SIG-M5 (cell line): ENCODE measurements at regions not wholly inside any gene's neighbourhood (a gene's known extent, or its start where the extent isn't known, plus 50 kb on each side); places are given as distances from the start of the nearest gene placed in this dataset.
"Not testable (repeated sequence)": the region's sequence is repeated elsewhere in the genome, so short reads cannot be mapped to it uniquely, and the experiment has no call there.

Experiments used
- DNase-seq: peaks from one replicate; lab custom pipeline; 2025; lab: John Stamatoyannopoulos, UW

DNA sequence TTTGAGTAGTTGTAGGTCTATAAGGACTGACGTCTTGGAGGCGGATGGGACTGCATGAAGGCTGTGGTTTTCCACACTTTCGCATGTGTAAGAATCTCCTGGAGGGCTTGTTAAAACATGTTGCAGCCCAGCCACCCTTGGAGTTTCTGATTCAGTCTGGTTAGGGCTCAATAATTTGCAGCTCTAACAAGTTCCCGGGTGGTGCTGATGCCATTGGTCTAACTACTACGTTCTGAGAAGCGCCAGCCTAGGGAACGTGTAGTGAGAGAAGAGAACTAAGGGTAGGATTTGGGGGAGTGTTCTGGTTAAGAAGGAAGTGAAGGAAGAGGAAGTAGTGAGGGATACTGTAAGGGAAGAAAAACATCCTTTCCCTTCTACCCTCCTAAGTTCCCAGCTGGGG lies 138.9 kb downstream of the LARP7 start:
- no peak for DNase-seq

DNA sequence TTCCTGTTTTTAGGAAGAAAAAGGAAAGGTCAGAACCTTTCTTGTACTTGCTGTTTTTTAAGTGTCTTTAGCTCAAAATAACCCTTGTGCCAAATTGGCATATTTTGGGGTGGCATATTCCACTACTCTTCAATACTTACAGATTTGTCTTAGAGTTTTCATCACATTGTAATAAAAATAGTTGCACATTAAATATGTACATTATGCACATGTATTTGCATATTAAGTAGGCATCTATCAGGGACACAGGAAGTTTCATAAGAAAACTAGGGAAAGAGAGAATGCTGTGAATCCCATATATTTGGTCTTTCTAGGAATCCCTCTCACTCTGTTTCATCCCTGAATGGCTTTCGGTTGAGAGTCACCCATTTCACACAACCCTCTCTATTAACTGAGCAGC lies 139.6 kb downstream of the LARP7 start:
- no peak for DNase-seq

DNA sequence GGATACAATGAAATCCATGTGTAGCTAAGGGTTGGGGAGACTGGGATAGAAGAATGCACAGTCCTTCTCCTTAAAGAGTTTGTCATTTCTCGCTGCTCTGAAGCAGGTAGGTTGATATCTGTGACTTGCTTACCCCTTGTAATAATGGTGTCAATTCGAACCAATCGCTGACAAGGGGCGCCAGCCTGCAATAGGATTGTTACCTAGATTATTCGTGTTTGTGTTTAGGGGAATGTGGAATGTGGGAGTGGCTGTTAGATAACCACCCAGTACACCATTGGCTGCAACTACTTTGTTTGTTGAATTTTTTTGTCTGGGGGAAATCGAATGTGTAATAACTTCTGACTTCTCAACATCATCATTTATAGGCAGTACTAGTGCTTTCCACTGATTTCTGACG lies 141.6 kb downstream of the LARP7 start:
- no peak for DNase-seq

DNA sequence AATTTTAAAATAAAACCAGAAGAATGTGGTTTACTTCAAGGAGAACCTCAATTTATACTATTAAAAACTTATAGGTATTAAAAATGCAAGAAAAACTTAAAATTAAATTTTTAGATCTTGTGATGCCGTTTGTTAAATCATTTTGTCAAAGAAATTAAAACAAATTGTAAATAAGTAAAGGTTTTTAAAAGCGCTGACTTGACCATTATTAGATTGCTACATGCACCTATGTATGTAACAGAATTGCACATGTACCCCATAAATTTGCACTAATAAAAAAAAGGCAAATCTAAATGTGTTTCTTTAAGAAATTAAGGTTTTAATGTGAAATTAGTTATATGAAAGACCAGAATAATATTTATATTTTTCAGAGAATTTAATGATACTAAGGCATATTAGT lies 156.1 kb downstream of the LARP7 start:
- DNase-seq, result no peak

DNA sequence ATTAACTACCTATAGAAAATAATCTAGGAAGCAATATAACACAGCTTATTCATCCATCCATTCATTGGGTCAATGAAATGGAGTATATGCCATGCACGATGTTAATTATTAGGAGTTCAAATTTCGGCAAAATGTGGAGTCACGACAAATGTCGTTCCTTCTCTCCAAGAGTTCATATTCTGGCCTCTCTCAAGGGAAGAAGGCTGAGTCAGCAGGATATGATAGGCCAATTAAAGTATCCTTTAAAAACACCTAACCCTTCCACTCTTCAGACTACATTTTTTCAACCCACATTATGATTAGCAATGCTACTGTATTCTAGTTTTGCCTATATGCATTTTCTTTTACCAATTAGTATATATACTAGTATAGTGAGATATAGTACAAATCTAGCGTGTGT lies 163.1 kb downstream of the LARP7 start:
- DNase-seq, result no peak

DNA sequence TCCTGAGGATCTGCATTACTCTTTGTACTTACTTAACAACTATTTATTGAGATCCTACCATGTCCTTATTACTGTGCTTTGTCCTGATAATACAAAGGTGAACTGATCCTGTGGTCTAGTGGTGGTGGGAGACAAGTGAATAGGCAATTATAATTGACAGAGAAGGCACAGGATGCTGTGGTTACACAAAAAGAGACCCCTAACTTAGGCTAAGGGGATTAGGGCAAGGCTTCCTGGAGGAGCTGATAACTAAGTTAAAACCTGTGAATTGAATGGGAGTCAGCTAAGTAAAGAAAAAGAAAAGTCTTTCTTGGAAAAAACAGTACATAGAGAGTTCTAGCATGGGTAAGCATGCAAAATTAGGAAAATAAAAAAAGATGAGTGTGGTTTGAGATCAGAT lies 164.4 kb downstream of the LARP7 start:
- no peak for DNase-seq

DNA sequence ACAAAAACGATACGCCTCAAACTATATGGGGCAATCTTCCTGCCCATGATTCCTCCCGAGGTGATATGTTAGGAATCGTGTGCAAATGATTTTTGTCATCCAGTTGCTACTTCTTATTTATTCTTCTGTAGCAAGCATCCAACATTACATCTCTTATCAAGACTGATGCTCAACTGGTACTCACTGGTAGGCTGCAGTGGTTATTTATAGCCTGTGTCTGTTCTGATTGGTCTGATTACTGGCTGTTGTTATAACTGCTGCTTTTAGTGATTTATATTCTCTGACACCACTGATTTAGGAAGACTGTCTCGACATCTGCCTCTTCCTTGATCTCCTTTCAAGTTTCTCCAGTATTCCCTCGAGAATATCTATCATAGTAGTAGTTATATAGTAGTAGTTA lies 165.8 kb downstream of the LARP7 start:
- no peak for DNase-seq

DNA sequence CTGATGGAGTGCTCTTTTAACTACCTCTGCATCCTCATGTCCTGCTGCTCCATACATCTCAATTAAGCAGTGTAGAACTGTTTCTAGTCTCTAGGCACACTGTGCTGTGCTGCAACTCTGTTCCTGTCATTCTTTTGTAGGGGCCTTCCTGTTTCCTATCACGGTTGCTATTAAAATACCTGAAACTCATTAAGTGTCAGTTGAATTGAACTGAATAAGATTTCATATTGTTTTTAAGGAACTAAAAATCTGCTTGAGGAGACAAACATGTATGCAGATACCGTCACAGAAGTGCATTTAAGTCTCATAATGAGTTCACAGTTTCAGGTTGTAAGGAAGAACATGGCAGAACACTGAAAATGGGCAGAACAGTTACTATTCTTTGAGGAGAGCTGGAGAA lies 170.1 kb downstream of the LARP7 start:
- DNase-seq, result no peak

DNA sequence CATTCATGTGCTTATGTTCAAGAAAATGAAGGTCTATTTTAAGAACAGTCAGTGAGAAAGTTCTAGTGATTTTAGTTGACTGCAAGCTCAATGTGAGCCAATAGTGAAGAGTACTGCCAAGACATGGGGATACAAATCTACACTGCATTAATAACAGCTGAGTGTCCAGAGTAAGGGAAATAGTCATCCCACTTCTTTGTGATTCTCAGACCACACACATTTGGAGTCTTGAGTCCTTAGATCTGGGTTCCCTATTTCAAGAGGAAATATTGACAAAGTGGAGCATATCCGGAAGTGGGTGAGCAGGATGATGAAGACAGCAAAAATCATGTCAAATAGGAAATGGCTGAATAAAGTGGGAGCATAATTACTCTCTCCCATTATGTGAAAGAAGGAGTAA lies 171.1 kb downstream of the LARP7 start:
- DNase-seq, result no peak

DNA sequence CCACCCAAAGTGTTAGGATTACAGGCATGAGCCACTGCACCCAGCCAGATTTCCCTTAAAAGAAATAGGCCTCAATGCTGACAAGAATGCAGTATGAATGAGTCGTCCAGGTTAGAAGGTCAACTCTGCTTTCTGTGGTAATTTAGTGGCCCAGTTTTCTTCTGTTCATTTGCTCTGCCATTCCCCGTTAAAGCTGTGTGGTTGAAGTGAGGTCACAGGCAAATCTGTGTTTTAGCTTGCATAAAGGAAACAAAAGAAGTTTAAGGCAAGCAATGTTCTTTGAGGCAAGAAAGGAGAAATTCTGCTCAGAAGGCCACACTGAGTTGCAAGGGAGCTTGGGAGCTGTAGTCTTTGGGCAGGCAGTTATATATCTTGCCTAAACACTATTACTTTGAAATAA lies 176.8 kb downstream of the LARP7 start:
- no peak for DNase-seq

DNA sequence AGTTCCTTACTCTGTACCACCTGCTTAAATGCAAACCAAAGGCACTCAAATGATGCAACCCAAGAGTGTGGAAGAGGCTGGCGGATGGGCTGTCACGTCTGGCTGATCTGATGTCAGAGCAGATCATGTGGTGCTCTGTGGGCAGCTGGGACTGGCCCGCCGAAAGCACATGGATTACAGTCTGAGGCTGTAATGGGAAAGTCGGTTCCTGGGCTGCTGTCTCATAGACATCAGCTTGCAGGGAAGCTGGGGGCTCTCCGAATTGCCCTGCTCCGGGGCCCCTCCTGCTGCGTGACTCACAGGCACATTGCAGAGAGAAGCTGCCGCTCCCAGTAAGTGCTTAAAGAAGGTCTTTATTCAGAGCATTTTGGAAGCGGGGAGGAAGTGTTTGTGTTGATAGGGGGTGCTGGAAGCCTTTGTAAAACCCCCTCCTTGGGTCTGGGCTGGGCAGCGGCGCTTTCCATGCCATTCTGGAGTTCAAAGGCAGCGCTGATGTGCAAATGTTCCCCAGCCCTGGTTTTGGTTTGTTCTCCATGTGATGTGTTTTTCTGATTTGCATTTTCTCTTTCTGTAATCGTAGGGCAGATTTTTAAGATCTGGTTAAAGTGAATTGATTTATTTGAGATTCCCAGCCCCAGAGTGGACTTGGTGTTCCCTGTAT lies 181.1 kb downstream of the LARP7 start:
- peak; percentile 28 for DNase-seq

DNA sequence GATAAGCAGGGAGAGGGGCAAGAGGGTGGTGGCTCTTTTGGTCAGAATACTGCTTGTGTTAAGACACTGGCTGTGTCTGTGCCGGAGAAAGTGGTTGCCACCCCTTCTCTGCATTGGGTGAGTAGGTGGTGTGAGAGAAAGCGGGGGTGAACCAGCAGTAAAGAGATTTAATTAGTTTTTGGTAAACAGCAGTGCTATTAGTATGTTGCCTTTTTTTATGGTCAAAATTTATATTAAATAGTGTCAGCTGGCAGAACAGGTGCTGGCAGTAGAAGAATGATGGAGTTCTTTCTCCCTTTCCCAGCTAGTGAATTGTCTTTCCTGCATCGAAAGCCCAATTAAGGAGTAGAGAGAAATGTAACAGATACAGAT lies 181.6 kb downstream of the LARP7 start:
- no peak for DNase-seq

DNA sequence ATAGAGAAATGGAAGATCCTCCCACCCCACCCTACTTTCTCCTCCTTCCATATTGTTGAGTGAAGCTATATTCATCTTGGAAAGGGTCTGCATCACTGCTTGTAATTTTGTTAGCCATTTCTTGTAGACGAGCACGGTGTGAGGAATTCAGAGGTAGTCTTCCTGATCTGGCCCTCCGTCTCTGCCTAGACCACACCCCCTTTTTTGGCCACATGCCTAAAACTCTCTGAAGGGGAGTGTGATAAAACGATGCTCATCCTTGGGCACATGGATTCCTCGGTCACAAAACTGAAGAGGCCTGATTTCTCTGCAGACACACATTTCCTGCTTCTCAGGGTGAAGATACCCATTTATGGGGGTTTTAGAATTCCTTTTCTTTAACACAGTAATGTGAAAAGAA lies 182.8 kb downstream of the LARP7 start:
- no peak for DNase-seq

DNA sequence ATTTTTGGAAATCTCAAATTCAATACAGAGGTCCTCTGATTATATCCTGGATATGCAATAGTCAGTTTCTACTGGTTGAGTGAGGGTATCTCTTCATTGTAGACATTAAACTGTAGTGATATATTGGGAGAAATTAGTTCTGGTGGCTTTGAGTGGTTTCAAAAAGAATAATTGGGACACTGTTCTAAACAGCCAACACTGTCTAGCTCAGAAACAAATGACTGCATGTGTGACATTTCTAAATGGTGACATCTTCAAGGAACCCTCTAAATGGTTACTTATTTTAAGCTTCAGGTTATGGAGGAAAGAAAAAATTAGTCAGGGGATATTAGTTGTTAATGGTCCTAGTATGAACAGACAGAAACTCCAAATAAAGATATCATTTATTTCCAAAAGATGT lies 186.2 kb downstream of the LARP7 start:
- no peak for DNase-seq

DNA sequence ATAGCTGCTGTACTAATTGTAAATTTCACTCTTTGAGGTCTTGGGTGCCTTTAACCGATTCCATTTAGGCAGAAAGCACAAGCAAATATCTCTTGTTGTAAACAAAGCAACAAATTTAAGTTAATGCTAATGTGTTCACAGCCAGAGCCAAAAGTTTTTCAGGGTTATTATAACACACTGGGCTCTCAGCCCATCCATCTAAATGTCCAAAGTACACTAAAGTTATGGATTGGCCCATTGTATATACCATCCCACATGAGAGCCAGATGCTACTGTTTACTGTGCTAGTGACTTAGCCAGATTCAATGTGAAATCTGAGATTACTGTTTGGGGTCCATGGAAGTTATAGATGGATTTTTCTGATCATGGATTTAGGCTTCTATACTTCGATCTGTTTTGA lies 186.7 kb downstream of the LARP7 start:
- DNase-seq, result no peak

DNA sequence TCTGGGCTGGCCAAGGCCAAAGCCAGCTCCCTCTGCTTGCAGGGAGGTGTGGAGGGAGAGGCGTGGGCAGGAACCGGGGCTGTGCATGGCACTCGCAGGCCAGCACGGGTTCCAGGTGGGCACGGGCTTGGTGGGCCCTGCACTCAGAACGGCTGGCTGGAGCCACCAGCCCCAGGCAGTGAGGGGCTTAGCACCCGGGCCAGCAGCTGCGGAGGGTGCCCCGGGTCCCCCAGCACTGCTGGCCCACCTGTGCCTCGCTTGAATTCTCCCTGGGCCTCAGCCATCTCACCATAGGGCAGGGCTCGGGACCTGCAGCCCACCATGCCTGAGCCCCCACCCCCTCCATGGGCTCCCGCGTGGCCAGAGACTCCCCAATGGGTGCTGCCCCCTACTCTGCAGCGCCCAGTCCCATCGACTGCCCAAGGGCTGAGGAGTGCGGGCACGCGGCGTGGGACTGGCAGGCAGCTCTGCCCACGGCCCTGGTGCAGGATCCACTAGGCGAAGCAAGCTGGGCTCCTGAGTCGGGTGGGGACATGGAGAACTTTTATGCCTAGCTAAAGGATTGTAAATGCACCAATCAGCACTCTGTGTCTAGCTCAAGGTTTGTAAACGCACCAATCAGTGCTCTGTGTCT lies 193.9 kb downstream of the LARP7 start:
- DNase-seq, result no peak

DNA sequence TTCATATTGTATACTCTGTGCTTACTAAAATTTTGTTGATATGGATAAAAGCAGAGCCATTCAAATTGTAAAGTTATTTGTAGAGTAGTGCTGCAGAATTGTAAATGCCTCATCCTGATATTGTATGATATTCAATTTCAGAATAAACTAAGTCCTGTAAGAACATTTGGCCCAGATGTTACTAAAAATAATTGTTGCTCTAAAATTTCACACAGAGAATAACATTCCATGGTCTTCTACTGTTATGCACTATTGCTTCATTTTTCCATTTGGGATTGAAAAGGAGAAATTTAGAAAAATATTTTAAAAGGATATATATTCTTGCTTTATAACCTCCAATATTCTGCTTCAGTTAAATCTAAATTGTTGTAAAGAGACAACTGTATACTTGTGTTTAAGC lies 195.6 kb downstream of the LARP7 start:
- DNase-seq, result no peak

DNA sequence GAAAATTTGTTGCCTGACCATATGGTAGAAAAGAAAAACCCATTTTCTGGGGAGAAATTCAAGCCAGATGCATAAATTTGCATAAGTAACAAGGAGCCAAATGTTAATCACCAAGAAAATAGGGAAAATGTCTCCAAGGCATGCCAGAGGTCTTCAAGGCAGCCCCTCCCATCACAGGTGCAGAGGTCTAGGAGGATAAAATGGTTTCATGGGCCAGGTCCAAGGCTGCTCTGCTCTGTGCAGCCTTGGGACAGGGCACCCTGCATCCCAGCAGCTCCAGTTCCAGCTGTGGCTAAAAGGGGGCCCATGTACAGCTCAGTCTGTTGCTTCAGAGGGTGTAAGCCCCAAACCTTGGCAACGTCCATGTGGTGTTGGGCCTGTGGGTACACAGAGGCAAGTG lies 200.0 kb downstream of the LARP7 start:
- DNase-seq, result no peak

DNA sequence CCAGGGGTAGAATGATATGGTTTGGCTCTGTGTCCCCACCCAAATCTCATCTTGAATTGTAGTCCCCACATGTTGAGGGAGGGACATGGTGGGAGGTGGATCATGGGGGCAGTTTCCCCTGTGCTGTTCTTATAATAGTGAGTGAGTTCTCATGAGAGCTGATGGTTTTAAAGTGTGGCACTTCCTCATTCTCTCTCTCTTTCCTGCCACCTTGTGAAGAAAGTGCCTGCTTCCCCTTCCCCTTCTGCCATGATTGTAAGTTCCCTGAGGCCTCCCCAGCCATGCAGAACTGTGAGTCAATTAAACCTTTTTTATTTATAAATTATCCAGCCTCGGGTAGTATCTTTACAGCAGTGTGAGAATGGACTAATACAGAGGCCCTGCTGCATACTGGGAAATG lies 201.1 kb downstream of the LARP7 start:
- DNase-seq, result not testable (repeated sequence)

DNA sequence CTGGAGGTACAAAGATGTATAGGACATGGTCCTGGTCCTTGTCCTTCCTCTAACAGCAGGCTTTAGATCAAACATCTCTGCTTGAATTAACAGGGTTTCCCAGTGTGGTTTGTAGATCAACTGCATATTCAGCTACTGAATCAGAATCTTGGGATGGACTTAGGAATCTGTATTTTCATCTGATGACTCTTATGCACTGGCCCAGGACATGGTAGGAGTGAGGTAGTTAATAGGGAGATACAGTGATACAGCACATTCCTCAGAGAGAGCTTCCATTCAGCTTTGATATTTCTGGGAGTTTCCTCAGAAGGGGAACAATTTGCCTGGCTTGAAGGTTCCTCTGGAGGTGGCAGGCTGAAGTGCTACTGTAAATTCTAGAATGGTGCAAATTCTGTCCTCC lies 203.1 kb downstream of the LARP7 start:
- no peak for DNase-seq

DNA sequence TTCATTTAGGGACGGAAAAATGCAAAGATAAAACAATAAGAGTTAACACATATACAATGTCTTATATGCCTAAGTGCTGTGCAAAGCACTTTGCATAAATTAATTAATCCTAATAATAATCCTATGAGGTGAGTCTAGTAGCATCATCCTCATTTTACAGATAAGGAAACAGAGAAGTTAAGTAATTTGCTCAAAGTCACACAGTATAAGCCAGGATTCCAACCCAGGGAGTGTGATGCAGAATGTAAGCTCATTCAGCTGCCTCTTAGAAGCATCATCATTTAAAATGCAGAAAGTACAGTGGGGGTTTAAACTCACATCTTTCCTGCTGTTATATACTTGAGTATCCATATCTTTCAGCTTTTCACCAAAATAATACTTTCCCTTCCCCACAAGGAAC lies 203.7 kb downstream of the LARP7 start:
- no peak for DNase-seq

DNA sequence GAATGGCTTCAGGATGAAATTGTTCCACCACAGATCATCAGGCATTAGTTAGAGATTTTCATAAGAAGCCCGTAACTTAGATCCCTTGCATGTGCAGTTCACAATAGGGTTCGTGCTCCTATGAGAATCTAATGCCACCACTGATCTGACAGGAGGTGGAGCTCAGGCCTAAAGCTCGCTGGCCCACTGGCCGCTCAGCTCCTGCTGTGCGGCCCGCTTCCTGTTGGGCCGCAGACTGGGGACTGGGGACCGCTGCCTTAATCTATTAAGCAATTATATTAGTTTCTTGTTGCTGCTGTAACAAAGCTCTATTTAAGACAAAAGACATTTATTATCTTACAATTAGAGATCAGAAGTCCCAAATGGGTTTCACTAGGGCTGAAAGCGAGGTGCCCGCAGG lies 205.6 kb downstream of the LARP7 start:
- DNase-seq, result no peak

DNA sequence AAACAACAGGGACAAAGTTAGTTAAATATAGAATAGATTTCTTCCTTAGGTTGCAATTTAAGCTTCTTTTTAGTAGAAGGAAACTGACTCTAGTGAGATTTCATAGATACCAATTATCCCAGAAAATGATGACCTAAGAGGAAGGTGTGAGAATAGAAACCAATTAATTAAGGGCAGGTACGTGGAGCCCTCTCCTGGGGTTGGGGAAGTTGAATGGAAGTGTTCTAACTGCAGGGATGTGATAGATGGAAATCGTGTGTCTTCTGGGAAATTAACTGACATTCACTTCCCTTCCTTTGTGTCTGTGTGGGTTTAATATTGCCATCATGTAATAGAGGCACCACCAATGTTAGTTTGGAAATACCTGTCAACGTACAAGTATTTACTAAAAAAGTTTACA lies 204.1 kb upstream of the ANK2 start:
- DNase-seq, result no peak

DNA sequence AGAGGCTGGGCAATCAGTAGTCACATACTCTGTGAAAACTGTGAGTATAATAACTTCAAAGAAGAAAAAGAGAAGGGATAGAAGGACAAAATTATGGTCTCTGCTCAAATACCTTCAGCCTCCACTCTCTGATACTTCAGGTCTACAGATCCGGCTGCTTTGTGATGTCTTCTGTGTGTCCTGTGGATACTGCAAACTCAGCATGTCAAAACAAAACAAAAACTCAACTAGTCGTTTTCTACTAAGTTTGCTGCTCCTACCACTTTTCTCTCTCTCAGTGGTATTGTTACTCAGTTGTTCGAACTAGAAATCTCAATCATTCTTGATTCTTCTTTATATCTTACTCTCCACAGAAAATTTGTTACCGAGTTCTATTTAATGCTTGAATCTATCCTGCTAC lies 202.4 kb upstream of the ANK2 start:
- no peak for DNase-seq
